ENCODE measurements at regions not wholly inside any gene's neighbourhood (a gene's known extent, or its start where the extent isn't known, plus 50 kb on each side); places are given as distances from the start of the nearest gene placed in this dataset.

DNA sequence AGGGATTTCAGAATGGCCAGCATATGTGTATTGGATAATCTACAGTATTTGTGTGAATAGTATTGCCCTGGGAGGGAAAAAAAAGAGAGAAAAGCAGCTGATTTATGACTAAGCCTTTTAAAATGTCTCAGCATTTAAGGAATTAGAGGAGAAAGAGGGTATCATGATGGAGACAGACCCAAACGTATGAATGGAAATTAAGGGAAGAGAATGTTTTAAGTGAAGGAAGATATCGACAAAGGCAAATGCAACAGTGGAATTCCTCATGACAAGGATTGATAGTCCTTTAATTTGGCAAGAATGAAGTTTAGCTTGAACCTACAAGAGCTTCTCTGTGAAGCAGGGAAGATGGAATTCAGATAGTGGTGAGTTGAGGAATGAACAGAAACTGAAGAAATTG is 367.3 kb upstream of the POU3F2 start:
- H3K4me3 ChIP-seq (ENCODE audit: control insufficient read depth, low read depth, low read length) = no peak overlapping the region
- no peak for DNase-seq (ENCODE audit: low read depth)
- TF ChIP-seq, protein P1, sequence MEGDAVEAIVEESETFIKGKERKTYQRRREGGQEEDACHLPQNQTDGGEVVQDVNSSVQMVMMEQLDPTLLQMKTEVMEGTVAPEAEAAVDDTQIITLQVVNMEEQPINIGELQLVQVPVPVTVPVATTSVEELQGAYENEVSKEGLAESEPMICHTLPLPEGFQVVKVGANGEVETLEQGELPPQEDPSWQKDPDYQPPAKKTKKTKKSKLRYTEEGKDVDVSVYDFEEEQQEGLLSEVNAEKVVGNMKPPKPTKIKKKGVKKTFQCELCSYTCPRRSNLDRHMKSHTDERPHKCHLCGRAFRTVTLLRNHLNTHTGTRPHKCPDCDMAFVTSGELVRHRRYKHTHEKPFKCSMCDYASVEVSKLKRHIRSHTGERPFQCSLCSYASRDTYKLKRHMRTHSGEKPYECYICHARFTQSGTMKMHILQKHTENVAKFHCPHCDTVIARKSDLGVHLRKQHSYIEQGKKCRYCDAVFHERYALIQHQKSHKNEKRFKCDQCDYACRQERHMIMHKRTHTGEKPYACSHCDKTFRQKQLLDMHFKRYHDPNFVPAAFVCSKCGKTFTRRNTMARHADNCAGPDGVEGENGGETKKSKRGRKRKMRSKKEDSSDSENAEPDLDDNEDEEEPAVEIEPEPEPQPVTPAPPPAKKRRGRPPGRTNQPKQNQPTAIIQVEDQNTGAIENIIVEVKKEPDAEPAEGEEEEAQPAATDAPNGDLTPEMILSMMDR (IDR thresholded peaks at IDR 0.05; ENCODE audit: control insufficient read depth, insufficient read depth, low read depth, low read length, missing control alignments) = no peak

DNA sequence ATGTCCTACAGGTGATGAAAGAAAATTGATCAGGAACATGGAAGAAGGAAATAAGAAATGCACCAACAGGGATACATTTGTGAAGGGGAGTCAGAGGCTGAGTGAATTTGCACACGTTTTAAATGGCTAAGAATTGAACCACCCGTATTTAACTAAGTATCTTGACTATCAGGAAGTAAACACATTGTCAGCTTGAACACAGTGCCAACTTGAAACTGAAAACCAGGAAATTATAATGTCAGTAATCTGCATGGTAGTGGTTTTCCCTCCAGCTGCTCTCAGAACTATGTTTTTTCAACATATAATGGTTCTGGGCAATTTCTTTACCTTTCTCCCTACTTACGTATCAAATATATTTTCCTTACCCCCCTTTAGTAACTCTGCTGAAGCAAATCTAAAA is 366.5 kb upstream of the POU3F2 start:
- TF ChIP-seq, protein P1 (IDR thresholded peaks at IDR 0.05; ENCODE audit: control insufficient read depth, insufficient read depth, low read depth, low read length, missing control alignments) = no peak
- no peak overlapping the region for H3K4me3 ChIP-seq (ENCODE audit: control insufficient read depth, low read depth, low read length)
- DNase-seq (ENCODE audit: low read depth) = no peak

DNA sequence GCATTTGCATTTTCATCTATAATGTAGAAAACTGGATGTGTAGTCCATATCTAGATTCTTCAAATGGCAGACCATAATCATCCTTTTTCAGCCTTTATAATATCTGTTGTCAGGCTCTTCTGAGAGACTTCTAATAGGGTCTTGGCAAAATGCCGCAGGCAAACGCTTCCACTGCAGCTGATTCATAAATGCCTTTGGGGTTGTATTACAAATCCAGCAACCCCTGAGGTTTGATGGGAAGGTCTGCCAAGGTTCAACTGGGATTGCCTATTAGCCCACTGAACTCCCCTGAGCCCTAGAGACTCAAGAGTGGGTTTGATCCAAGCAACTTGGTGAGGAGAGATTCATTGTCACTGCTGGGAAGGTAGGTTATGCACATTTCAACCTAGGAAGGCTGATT is 365.2 kb upstream of the POU3F2 start:
- DNase-seq (ENCODE audit: low read depth) = no peak
- H3K4me3 ChIP-seq (ENCODE audit: control insufficient read depth, low read depth, low read length) = no peak overlapping the region
- TF ChIP-seq, protein P1 (IDR thresholded peaks at IDR 0.05; ENCODE audit: control insufficient read depth, insufficient read depth, low read depth, low read length, missing control alignments) = no peak

DNA sequence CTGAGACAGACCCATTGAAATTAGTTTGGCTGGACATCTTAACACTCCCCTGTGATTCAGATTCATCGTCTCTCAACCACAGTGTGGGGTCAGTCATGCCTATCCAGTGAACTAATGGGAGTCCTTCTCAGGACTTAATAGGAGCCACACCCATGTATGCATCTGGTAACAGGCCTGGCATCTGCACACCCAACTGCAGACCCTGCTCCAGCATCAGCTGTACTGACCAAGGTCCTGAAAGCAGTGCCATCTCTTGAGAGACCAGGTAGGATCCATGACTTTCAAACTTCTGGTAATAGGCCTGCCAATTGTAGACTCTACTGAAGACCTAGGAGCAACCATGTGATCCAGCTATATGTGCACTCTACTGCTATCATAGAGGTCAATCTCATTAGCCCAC is 363.6 kb upstream of the POU3F2 start:
- no peak for DNase-seq (ENCODE audit: low read depth)
- TF ChIP-seq, protein P1 (IDR thresholded peaks at IDR 0.05; ENCODE audit: control insufficient read depth, insufficient read depth, low read depth, low read length, missing control alignments) = no peak
- no peak overlapping the region for H3K4me3 ChIP-seq (ENCODE audit: control insufficient read depth, low read depth, low read length)

DNA sequence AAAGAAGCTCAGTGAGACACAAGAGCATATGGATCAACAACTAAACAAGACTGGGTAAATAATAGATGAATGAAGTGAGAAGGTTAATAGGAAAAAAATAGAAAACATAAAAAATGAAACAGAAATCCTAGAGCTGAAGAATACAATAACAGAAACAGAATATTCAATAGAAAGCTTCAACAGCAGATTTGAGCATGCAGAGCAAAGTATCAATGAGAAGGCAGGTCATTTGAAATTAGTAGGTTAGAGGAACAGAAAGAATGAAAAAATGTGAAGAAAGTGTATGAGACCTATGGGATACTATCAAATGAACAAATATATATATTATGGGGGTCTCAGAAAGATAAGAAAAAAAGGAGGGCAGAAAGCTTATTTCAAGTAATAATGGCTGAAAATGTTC is 362.9 kb upstream of the POU3F2 start:
- no peak overlapping the region for H3K4me3 ChIP-seq (ENCODE audit: control insufficient read depth, low read depth, low read length)
- DNase-seq (ENCODE audit: low read depth) = no peak
- TF ChIP-seq, protein P1 (IDR thresholded peaks at IDR 0.05; ENCODE audit: control insufficient read depth, insufficient read depth, low read depth, low read length, missing control alignments) = no peak

DNA sequence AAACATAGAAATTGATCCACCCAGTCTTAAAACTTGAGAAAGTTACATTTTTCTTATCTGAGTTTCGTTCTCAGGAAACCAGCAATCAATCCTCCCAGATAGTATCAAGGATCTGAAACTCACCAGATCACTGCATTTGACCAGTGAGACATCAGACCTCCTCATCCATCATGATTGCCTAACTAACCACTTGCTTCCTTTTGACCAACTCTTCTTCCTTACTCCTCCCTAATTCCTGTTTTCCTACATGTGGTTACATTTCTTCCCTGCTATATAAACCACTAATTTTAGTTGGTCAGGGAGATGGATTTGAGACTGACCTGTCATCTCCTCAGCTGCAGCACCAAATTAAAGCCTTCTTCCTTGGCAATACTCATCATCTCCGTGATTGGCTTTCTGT is 357.1 kb upstream of the POU3F2 start:
- no peak for DNase-seq (ENCODE audit: low read depth)
- H3K4me3 ChIP-seq (ENCODE audit: control insufficient read depth, low read depth, low read length) = no peak overlapping the region
- TF ChIP-seq, protein P1 (IDR thresholded peaks at IDR 0.05; ENCODE audit: control insufficient read depth, insufficient read depth, low read depth, low read length, missing control alignments) = no peak

DNA sequence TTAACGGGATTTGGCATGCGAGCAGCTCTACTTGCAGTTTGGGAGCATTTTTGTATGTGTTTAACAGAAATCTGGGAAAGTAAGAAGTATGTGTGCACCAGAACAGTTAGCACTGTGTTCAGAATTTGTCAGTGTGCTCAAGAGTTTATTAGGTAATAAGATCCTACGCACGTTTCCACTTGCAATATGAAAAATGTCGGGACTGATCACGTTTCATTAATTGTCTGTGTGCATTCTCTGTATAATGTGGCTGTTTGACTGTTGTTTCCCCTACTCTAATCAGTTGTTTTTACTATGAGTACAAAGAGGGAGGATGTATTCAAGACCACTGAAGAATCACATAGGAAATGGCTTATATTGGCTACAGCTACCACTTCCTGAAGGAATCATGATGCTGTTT is 349.7 kb upstream of the POU3F2 start:
- H3K4me3 ChIP-seq (ENCODE audit: control insufficient read depth, low read depth, low read length) = no peak overlapping the region
- TF ChIP-seq, protein P1 (IDR thresholded peaks at IDR 0.05; ENCODE audit: control insufficient read depth, insufficient read depth, low read depth, low read length, missing control alignments) = no peak
- DNase-seq (ENCODE audit: low read depth) = no peak
